Endothelial cell of umbilical vein (primary cell): ENCODE measurements at regions not wholly inside any gene's neighbourhood (a gene's known extent, or its start where the extent isn't known, plus 50 kb on each side); places are given as distances from the start of the nearest gene placed in this dataset.

ENCODE experiments used
- BruUV-seq: library from RNA; stranded (reverse); fragments of 400-500 nt; replicated peaks from 2 replicates; lab custom pipeline; 2021; lab: Mats Ljungman, UMichigan
- CTCF ChIA-PET: fragments of 300-600, 350-600 bp; sonication (Branson Sonifier 250); formaldehyde crosslinking; loops from one replicate; lab custom pipeline; 2021; ENCODE audit warnings: antibody characterized with exemption, inconsistent platforms; lab: Charles Lee
- POLR2A ChIA-PET: fragments of 300-600, 350-600 bp; sonication (Branson Sonifier 250); formaldehyde crosslinking; loops from one replicate; lab custom pipeline; 2021; ENCODE audit warnings: antibody characterized with exemption, inconsistent platforms; lab: Charles Lee
- DNase-seq: peaks from one replicate; pipeline ENCODE4 v3.0.0-alpha.2; 2011; ENCODE audit warnings: low read depth, low spot score
- FAIRE-seq: peaks from 2 replicates; lab custom pipeline; 2011; peaks lifted over from hg19 to GRCh38; lab: Jason Lieb, UNC
- H2AFZ ChIP-seq: 2 replicates; pipeline ENCODE4 v1.6.0; 2012; ENCODE audit warnings: low read depth, low read length, control low read depth, inconsistent platforms
- H3K27ac ChIP-seq: 2 replicates; pipeline ENCODE4 v1.5.1; 2011; ENCODE audit warnings: low read depth, mild to moderate bottlenecking, control low read depth, low read length, moderate library complexity; ENCODE audit not compliant: insufficient read depth
- H3K27me3 ChIP-seq, 2 experiments: 2 replicates each; pipeline versions ENCODE4 v1.6.0 to v1.6.1; 2011; ENCODE audit warnings: low read length in 2 of 2, mixed read lengths in 1 of 2; ENCODE audit not compliant: control insufficient read depth in 2 of 2, insufficient read depth in 2 of 2
- H3K36me3 ChIP-seq, 2 experiments: 2 replicates in 1 of 2; 3 replicates in 1 of 2; pipeline ENCODE4 v1.5.1; 2011; ENCODE audit warnings: low read length in 2 of 2, mild to moderate bottlenecking in 1 of 2, moderate library complexity in 1 of 2; ENCODE audit not compliant: control insufficient read depth in 2 of 2, insufficient read depth in 2 of 2; ENCODE audit errors: extremely low read depth in 1 of 2
- H3K4me1 ChIP-seq: 3 replicates; pipeline ENCODE4 v1.5.1; 2011; ENCODE audit warnings: mild to moderate bottlenecking, low read length; ENCODE audit not compliant: control insufficient read depth, insufficient read depth; ENCODE audit errors: extremely low read depth
- H3K4me2 ChIP-seq: 2 replicates; pipeline ENCODE4 v1.6.1; 2011; ENCODE audit warnings: low read length, control low read depth, mixed read lengths; ENCODE audit not compliant: insufficient read depth
- H3K4me3 ChIP-seq, 3 experiments: fragments of 200-600 bp in 1 of 3; sonication (generic), shearing (Covaris generic) in 1 of 3; replicated peaks in 1 of 3; 2 replicates each; pipeline ENCODE4 v1.5.1; 2011 to 2016; ENCODE audit warnings: control low read depth in 3 of 3, low read length in 3 of 3, mild to moderate bottlenecking in 2 of 3, inconsistent platforms in 1 of 3, low read depth in 1 of 3, moderate library complexity in 1 of 3; ENCODE audit not compliant: insufficient read depth in 1 of 3
- H3K79me2 ChIP-seq: 2 replicates; pipeline ENCODE4 v1.6.0; 2012; ENCODE audit warnings: low read length, inconsistent platforms; ENCODE audit not compliant: control insufficient read depth, insufficient read depth
- H3K9ac ChIP-seq: replicated peaks from 2 replicates; pipeline ENCODE3; 2011; ENCODE audit warnings: low read length, control low read depth; ENCODE audit not compliant: insufficient read depth; ENCODE audit errors: extremely low read depth
- H3K9me1 ChIP-seq: replicated peaks from 3 replicates; pipeline ENCODE4 v1.6.0; 2011; ENCODE audit warnings: mild to moderate bottlenecking, low read length; ENCODE audit not compliant: control insufficient read depth, insufficient read depth; ENCODE audit errors: extremely low read depth
- H3K9me3 ChIP-seq: replicated peaks from 2 replicates; pipeline ENCODE4 v1.5.1; 2012; ENCODE audit warnings: low read length, inconsistent platforms; ENCODE audit not compliant: control insufficient read depth, insufficient read depth
- H4K20me1 ChIP-seq: replicated peaks from 2 replicates; pipeline ENCODE3; 2011; ENCODE audit warnings: mild to moderate bottlenecking, low read length; ENCODE audit not compliant: control insufficient read depth, insufficient read depth; ENCODE audit errors: extremely low read depth
- CTCF ChIP-seq, 2 donors: IDR thresholded peaks; 1 replicate in 1 of 2; 2 replicates in 1 of 2; pipeline ENCODE4 v1.5.1; 2011; ENCODE audit warnings: low read length in 2 of 2, mild to moderate bottlenecking in 2 of 2, moderate library complexity in 2 of 2, control low read depth in 1 of 2, inconsistent platforms in 1 of 2, low read depth in 1 of 2; ENCODE audit not compliant: insufficient read depth in 1 of 2; ENCODE audit errors: extremely low read depth in 1 of 2
- EZH2 ChIP-seq: IDR thresholded peaks from 2 replicates; pipeline ENCODE4 v1.6.1; 2012; ENCODE audit warnings: borderline replicate concordance, low read depth, mild to moderate bottlenecking, moderate library complexity, low read length, inconsistent platforms; ENCODE audit not compliant: severe bottlenecking
- FOS ChIP-seq: IDR thresholded peaks from 2 replicates; pipeline ENCODE4 v1.6.1; 2011; ENCODE audit warnings: mild to moderate bottlenecking, low read length, moderate library complexity, borderline replicate concordance; ENCODE audit not compliant: insufficient read depth
- GATA2 ChIP-seq: IDR thresholded peaks from 2 replicates; pipeline ENCODE4 v1.7.0; 2011; ENCODE audit warnings: low read depth, mild to moderate bottlenecking, moderate library complexity, mixed read lengths, low read length; ENCODE audit not compliant: insufficient read length, insufficient read depth
- JUN ChIP-seq: IDR thresholded peaks from 2 replicates; pipeline ENCODE4 v1.6.1; 2011; ENCODE audit warnings: borderline replicate concordance, low read depth; ENCODE audit not compliant: insufficient read length, insufficient read depth
- MAX ChIP-seq: IDR thresholded peaks from 2 replicates; pipeline ENCODE4 v1.6.1; 2011; ENCODE audit not compliant: insufficient read depth, insufficient read length
- MYC ChIP-seq: IDR thresholded peaks from one replicate; pipeline ENCODE4 v1.6.1; 2011; ENCODE audit warnings: mild to moderate bottlenecking, low read depth, low read length
- POLR2A ChIP-seq: IDR thresholded peaks from 2 replicates; pipeline ENCODE4 v1.6.1; 2012; ENCODE audit warnings: low read depth, mild to moderate bottlenecking, control low read depth, low read length
- POLR2AphosphoS5 ChIP-seq: IDR thresholded peaks from 2 replicates; pipeline ENCODE4 v1.6.1; 2012; ENCODE audit warnings: low read depth, mild to moderate bottlenecking, control low read depth, low read length, moderate library complexity; ENCODE audit not compliant: insufficient read depth
- dilution Hi-C: fragments of 300-500 bp; cut with MboI; formaldehyde crosslinking; loops from one replicate; pipeline ENCODE4 v1.15.0; 2019; ENCODE audit warnings: low sequenced_read_pairs; ENCODE audit not compliant: extremely low pct_ligation_motif_present
- intact Hi-C: fragments of 100-400 bp; cut with micrococcal nuclease; formaldehyde crosslinking; loops from one replicate; pipeline ENCODE4 v1.10.0; 2022

GRCh38 chr16:64615630-64616280 is 506.1 kb downstream of the CDH11 start:
- H3K27me3 ChIP-seq: no peaks in the 10 kb centered on the region
- H3K9me1 ChIP-seq: no peaks in the 10 kb centered on the region
- DNase-seq: no peak
- H4K20me1 ChIP-seq: no peaks in the 10 kb centered on the region
- H2AFZ ChIP-seq: no peak overlapping the region
- dilution Hi-C loops: no loop called here
- ChIA-PET POLR2A (no interaction called here), CTCF (no interaction called here)
- no peak for FAIRE-seq
- no peaks in the 10 kb centered on the region for H3K79me2 ChIP-seq
- no peak overlapping the region for H3K27ac ChIP-seq
- no peak overlapping the region for H3K4me2 ChIP-seq
- no peaks in the 10 kb centered on the region for H3K4me1 ChIP-seq
- H3K36me3 ChIP-seq: no peaks in the 10 kb centered on the region
- no peaks in the 10 kb centered on the region for H3K9me3 ChIP-seq
- intact Hi-C loops: no loop called here
- BruUV-seq: no TSS peak
- no peak for TF ChIP-seq FOS
- no peak for TF ChIP-seq MAX
- TF ChIP-seq EZH2: no peak
- no peak for TF ChIP-seq GATA2
- no peak overlapping the region for H3K4me3 ChIP-seq
- H3K9ac ChIP-seq: no peak overlapping the region

GRCh38 chr16:64596196-64596595 is 525.7 kb downstream of the CDH11 start:
- intact Hi-C loops: no loop called here
- CTCF ChIA-PET: no interaction called here
- Histone ChIP-seq H3K9me3 (no peaks in the 10 kb centered on the region), H3K4me3 (no peak overlapping the region), H3K4me1 (no peaks in the 10 kb centered on the region), H3K9me1 (no peaks in the 10 kb centered on the region), H3K79me2 (no peaks in the 10 kb centered on the region), H3K27me3 (no peaks in the 10 kb centered on the region), H3K27ac (no peak overlapping the region), H2AFZ (no peak overlapping the region), H3K4me2 (no peak overlapping the region), H4K20me1 (no peaks in the 10 kb centered on the region), H3K36me3 (no peaks in the 10 kb centered on the region), H3K9ac (no peak overlapping the region)
- dilution Hi-C loops: no loop called here
- BruUV-seq: no TSS peak
- POLR2A ChIA-PET: no interaction called here
- no peak for TF ChIP-seq POLR2A
- TF ChIP-seq EZH2: no peak
- TF ChIP-seq MYC: no peak
- no peak for TF ChIP-seq FOS
- no peak for TF ChIP-seq JUN
- no peak for TF ChIP-seq CTCF (IDR thresholded peaks at IDR 0.05; ENCODE audit: extremely low read depth in 1 of 2, insufficient read depth in 1 of 2, low read depth in 1 of 2, low read length in 2 of 2)
- TF ChIP-seq MAX: no peak
- TF ChIP-seq POLR2AphosphoS5: no peak
- no peak for TF ChIP-seq GATA2
- DNase-seq (no peak), FAIRE-seq (no peak)
